H9 (cell line): ENCODE measurements at regions not wholly inside any gene's neighbourhood (a gene's known extent, or its start where the extent isn't known, plus 50 kb on each side); places are given as distances from the start of the nearest gene placed in this dataset.
"Not testable (repeated sequence)": the region's sequence is repeated elsewhere in the genome, so short reads cannot be mapped to it uniquely, and the experiment has no call there.

ENCODE experiments used
- DNase-seq: peaks from one replicate; pipeline ENCODE4 v3.0.0-alpha.2; 2017
- H2AFZ ChIP-seq: one replicate; pipeline ENCODE4 v1.6.1; 2013; ENCODE audit warnings: mild to moderate bottlenecking, low read length, control low read depth, moderate library complexity
- H2AK5ac ChIP-seq: 2 replicates; pipeline ENCODE4 v1.6.1; 2013; ENCODE audit warnings: low read length, control low read depth, mixed read lengths; ENCODE audit not compliant: insufficient read length
- H2BK120ac ChIP-seq: one replicate; pipeline ENCODE4 v1.6.1; 2013; ENCODE audit warnings: low read depth, mild to moderate bottlenecking, low read length, control low read depth, inconsistent platforms; ENCODE audit not compliant: poor library complexity, severe bottlenecking
- H2BK12ac ChIP-seq: 2 replicates; pipeline ENCODE4 v1.6.1; 2013; ENCODE audit warnings: low read length, control low read depth, mixed read lengths, low read depth; ENCODE audit not compliant: insufficient read length
- H2BK15ac ChIP-seq: 2 replicates; pipeline ENCODE4 v1.6.1; 2013; ENCODE audit warnings: low read depth, low read length, control low read depth
- H2BK20ac ChIP-seq: one replicate; pipeline ENCODE4 v1.6.1; 2013; ENCODE audit warnings: low read depth, mild to moderate bottlenecking, low read length, control low read depth, inconsistent platforms; ENCODE audit not compliant: poor library complexity, severe bottlenecking
- H2BK5ac ChIP-seq: 2 replicates; pipeline ENCODE4 v1.6.1; 2013; ENCODE audit warnings: low read length, control low read depth, mixed read lengths; ENCODE audit not compliant: insufficient read length
- H3K14ac ChIP-seq: 2 replicates; pipeline ENCODE4 v1.6.1; 2013; ENCODE audit warnings: low read length, control low read depth; ENCODE audit not compliant: insufficient read depth
- H3K18ac ChIP-seq: 2 replicates; pipeline ENCODE4 v1.6.1; 2013; ENCODE audit warnings: low read depth, mild to moderate bottlenecking, mixed read lengths, low read length, control low read depth; ENCODE audit not compliant: insufficient read length
- H3K23ac ChIP-seq: 2 replicates; pipeline ENCODE4 v1.6.1; 2013; ENCODE audit warnings: low read length, control low read depth, mixed read lengths, low read depth; ENCODE audit not compliant: insufficient read length
- H3K23me2 ChIP-seq: 2 replicates; pipeline ENCODE4 v1.6.1; 2013; ENCODE audit warnings: low read depth, mild to moderate bottlenecking, mixed read lengths, low read length, control low read depth; ENCODE audit not compliant: insufficient read length, poor library complexity, severe bottlenecking
- H3K27ac ChIP-seq: 2 replicates; pipeline ENCODE4 v1.5.1; 2013; ENCODE audit warnings: low read length, control low read depth, mixed read lengths, low read depth; ENCODE audit not compliant: insufficient read length
- H3K27me3 ChIP-seq: 2 replicates; pipeline ENCODE4 v1.6.1; 2013; ENCODE audit warnings: low read length, control low read depth, inconsistent platforms; ENCODE audit not compliant: insufficient read depth
- H3K4ac ChIP-seq: 2 replicates; pipeline ENCODE4 v1.6.1; 2013; ENCODE audit warnings: low read depth, mild to moderate bottlenecking, control low read depth, inconsistent platforms, low read length, moderate library complexity
- H3K4me1 ChIP-seq: 2 replicates; pipeline ENCODE4 v1.6.1; 2013; ENCODE audit warnings: low read length, control low read depth, inconsistent platforms; ENCODE audit not compliant: insufficient read depth
- H3K4me2 ChIP-seq: 2 replicates; pipeline ENCODE4 v1.6.1; 2013; ENCODE audit warnings: low read length, control low read depth, mixed read lengths; ENCODE audit not compliant: insufficient read length, insufficient read depth
- H3K56ac ChIP-seq: 2 replicates; pipeline ENCODE4 v1.6.1; 2013; ENCODE audit warnings: low read depth, mild to moderate bottlenecking, mixed read lengths, low read length, control low read depth; ENCODE audit not compliant: insufficient read length
- H3K79me1 ChIP-seq: 2 replicates; pipeline ENCODE4 v1.6.1; 2013; ENCODE audit warnings: low read depth, mild to moderate bottlenecking, moderate library complexity, low read length, control low read depth, inconsistent platforms; ENCODE audit not compliant: insufficient read depth, poor library complexity, severe bottlenecking
- H3K79me2 ChIP-seq: 2 replicates; pipeline ENCODE4 v1.6.1; 2013; ENCODE audit warnings: low read length, control low read depth, inconsistent platforms; ENCODE audit not compliant: insufficient read depth
- H3K9ac ChIP-seq: 2 replicates; pipeline ENCODE4 v1.6.1; 2013; ENCODE audit warnings: low read length, control low read depth, mixed read lengths; ENCODE audit not compliant: insufficient read length; ENCODE audit errors: extremely low read depth
- H3K9me3 ChIP-seq: one replicate; pipeline ENCODE4 v1.6.1; 2013; ENCODE audit warnings: low read depth, low read length, inconsistent platforms; ENCODE audit not compliant: control insufficient read depth
- H3T11ph ChIP-seq: one replicate; pipeline ENCODE4 v1.6.1; 2013; ENCODE audit warnings: mild to moderate bottlenecking, low read length, control low read depth, inconsistent platforms
- H4K20me1 ChIP-seq: one replicate; pipeline ENCODE4 v1.6.1; 2013; ENCODE audit not compliant: control insufficient read depth, insufficient read length, insufficient read depth
- H4K5ac ChIP-seq: 2 replicates; pipeline ENCODE4 v1.6.1; 2013; ENCODE audit warnings: low read depth, mild to moderate bottlenecking, mixed read lengths, low read length, control low read depth; ENCODE audit not compliant: insufficient read length
- H4K8ac ChIP-seq: replicated peaks from 2 replicates; pipeline ENCODE4 v1.6.1; 2013; ENCODE audit warnings: low read length, control low read depth, mixed read lengths, low read depth; ENCODE audit not compliant: insufficient read length
- H4K91ac ChIP-seq: 2 replicates; pipeline ENCODE4 v1.6.1; 2013; ENCODE audit warnings: low read depth, mild to moderate bottlenecking, moderate library complexity, mixed read lengths, low read length, control low read depth; ENCODE audit not compliant: insufficient read length
- H3K27ac Mint-ChIP-seq, 3 experiments: 2 replicates in 2 of 3; 3 replicates in 1 of 3; pipeline ENCODE4 v1.8.0; 2020 to 2021; ENCODE audit warnings: mixed read lengths in 3 of 3, mild to moderate bottlenecking in 1 of 3, moderate library complexity in 1 of 3
- H3K27me3 Mint-ChIP-seq: 2 replicates; pipeline ENCODE4 v1.8.0; 2021; ENCODE audit warnings: low read depth, mild to moderate bottlenecking, moderate library complexity, mixed read lengths
- H3K36me3 Mint-ChIP-seq, 3 experiments: 2 replicates in 2 of 3; 3 replicates in 1 of 3; pipeline ENCODE4 v1.8.0; 2020 to 2021; ENCODE audit warnings: low read depth in 3 of 3, mixed read lengths in 3 of 3; ENCODE audit not compliant: insufficient read depth in 1 of 3
- H3K4me1 Mint-ChIP-seq, 2 experiments: 2 replicates each; pipeline ENCODE4 v1.8.0; 2020; ENCODE audit warnings: mixed read lengths in 2 of 2
- H3K4me3 Mint-ChIP-seq, 2 experiments: 2 replicates in 1 of 2; 3 replicates in 1 of 2; pipeline ENCODE4 v1.8.0; 2020 to 2021; ENCODE audit warnings: mild to moderate bottlenecking in 2 of 2, mixed read lengths in 2 of 2, moderate library complexity in 1 of 2
- H3K9me3 Mint-ChIP-seq, 2 experiments: 2 replicates in 1 of 2; 3 replicates in 1 of 2; pipeline ENCODE4 v1.8.0; 2020; ENCODE audit warnings: mild to moderate bottlenecking in 2 of 2, mixed read lengths in 2 of 2, moderate library complexity in 1 of 2
- WGBS: extraction: QIAGEN DNeasy Blood & Tissue Kit; methylation state at CpG from one replicate; pipeline ENCODE4 v1.1.7; 2013; ENCODE audit warnings: missing lambda C conversion rate, low lambda C conversion rate, mixed read lengths; ENCODE audit not compliant: insufficient read length; ENCODE audit errors: extremely low coverage; 5-methylcytosine and 5-hydroxymethylcytosine counted together
- TF ChIP-seq, protein P1 (sequence below): fragments of 200-600 bp; sonication (generic); conservative IDR thresholded peaks from 3 replicates; pipeline ENCODE4 v1.8.0; 2021; ENCODE audit warnings: antibody characterized with exemption, mild to moderate bottlenecking

- Histone ChIP-seq H3K23ac (no peak overlapping the region), H2BK12ac (no peak overlapping the region), H3K14ac (no peak overlapping the region), H3K4me2 (no peak overlapping the region), H3K4ac (no peak overlapping the region), H3K79me2 (no peaks in the 10 kb centered on the region), H3K27me3 (no peaks in the 10 kb centered on the region), H3K18ac (no peak overlapping the region), H2BK20ac (no peak overlapping the region), H3K23me2 (no peaks in the 10 kb centered on the region), H3T11ph (no peak overlapping the region), H2BK120ac (no peak overlapping the region), H3K9me3 (no peaks in the 10 kb centered on the region), H3K27ac (no peak overlapping the region), H2BK5ac (no peak overlapping the region), H3K4me1 (no peaks in the 10 kb centered on the region), H4K8ac (no peak overlapping the region), H4K20me1 (no peaks in the 10 kb centered on the region), H4K91ac (no peak overlapping the region), H3K9ac (no peak overlapping the region), H4K5ac (no peak overlapping the region), H2BK15ac (no peak overlapping the region), H2AFZ (no peak overlapping the region), H3K56ac (no peak overlapping the region), H2AK5ac (no peak overlapping the region), H3K79me1 (no peaks in the 10 kb centered on the region)
- Mint-ChIP-seq H3K27me3 (no peaks in the 10 kb centered on the region), H3K4me3 (no peak overlapping the region), H3K9me3 (peaks cover 12 to 14% of the 10 kb centered on the region in 2 experiments), H3K4me1 (no peaks in the 10 kb centered on the region), H3K27ac (no peak overlapping the region), H3K36me3 (peaks cover 0 to 19% (median 9%) of the 10 kb centered on the region in 3 experiments; a peak in 5 of 7 replicates)
- no CpG with 5 or more reads among the region's 4 CpGs for WGBS
- DNase-seq, result no peak
- TF ChIP-seq, protein P1, sequence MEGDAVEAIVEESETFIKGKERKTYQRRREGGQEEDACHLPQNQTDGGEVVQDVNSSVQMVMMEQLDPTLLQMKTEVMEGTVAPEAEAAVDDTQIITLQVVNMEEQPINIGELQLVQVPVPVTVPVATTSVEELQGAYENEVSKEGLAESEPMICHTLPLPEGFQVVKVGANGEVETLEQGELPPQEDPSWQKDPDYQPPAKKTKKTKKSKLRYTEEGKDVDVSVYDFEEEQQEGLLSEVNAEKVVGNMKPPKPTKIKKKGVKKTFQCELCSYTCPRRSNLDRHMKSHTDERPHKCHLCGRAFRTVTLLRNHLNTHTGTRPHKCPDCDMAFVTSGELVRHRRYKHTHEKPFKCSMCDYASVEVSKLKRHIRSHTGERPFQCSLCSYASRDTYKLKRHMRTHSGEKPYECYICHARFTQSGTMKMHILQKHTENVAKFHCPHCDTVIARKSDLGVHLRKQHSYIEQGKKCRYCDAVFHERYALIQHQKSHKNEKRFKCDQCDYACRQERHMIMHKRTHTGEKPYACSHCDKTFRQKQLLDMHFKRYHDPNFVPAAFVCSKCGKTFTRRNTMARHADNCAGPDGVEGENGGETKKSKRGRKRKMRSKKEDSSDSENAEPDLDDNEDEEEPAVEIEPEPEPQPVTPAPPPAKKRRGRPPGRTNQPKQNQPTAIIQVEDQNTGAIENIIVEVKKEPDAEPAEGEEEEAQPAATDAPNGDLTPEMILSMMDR, result no peak
These were observed 289.4 kb upstream of the GK2 start for GRCh38 chr4:79697444-79697843.

DNA sequence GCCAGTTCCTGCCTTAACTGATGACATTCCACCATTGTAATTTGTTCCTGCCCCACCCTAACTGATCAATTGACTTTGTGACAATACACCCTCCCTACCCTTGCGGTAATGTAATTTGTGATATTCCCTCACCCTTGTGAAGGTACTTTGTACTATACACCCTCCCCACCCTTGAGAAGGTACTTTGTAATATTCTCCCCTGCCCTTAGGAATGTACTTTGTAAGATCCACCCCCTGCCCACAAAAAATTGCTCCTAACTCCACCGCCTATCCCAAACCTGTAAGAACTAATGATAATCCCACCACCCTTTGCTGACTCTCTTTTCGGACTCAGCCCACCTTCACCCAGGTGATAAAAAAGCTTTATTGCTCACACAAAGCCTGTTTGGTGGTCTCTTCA is 288.5 kb upstream of the GK2 start:
- H3K18ac ChIP-seq, H3K79me2 ChIP-seq, H3K23me2 ChIP-seq, H3K23ac ChIP-seq, H3K56ac ChIP-seq, H4K20me1 ChIP-seq, H4K8ac ChIP-seq, H3K14ac ChIP-seq, H4K91ac ChIP-seq, H3K27me3 ChIP-seq, H2AFZ ChIP-seq, H2BK12ac ChIP-seq, H3K27ac ChIP-seq, H3K4me3 Mint-ChIP-seq, H3K79me1 ChIP-seq, H4K5ac ChIP-seq, DNase-seq, H3K4me1 Mint-ChIP-seq, H2AK5ac ChIP-seq, H3K4me1 ChIP-seq, H2BK5ac ChIP-seq, H3K9me3 ChIP-seq, H2BK120ac ChIP-seq, H2BK20ac ChIP-seq, H3K4me2 ChIP-seq, H2BK15ac ChIP-seq, H3K4ac ChIP-seq, H3K9ac ChIP-seq, H3T11ph ChIP-seq, H3K27me3 Mint-ChIP-seq: not testable (repeated sequence)
- Mint-ChIP-seq H3K9me3 (peaks cover 12 to 14% of the 10 kb centered on the region in 2 experiments), H3K27ac (peak overlapping the region in 1 of 3 experiments; percentile 22; a peak in 1 of 7 replicates), H3K36me3 (peaks cover 0 to 19% (median 9%) of the 10 kb centered on the region in 3 experiments; a peak in 5 of 7 replicates)
- no CpG with 5 or more reads among the region's 3 CpGs for WGBS
